ENCODE measurements at regions not wholly inside any gene's neighbourhood (a gene's known extent, or its start where the extent isn't known, plus 50 kb on each side); places are given as distances from the start of the nearest gene placed in this dataset.

- no peak for TF ChIP-seq NRF1 (IDR thresholded peaks at IDR 0.05; ENCODE audit: low read depth, low read length)
- no peak for TF ChIP-seq FOXM1 (IDR thresholded peaks at IDR 0.05; ENCODE audit: low read depth)
- TF ChIP-seq USF2 (IDR thresholded peaks at IDR 0.05; ENCODE audit: borderline replicate concordance, low read depth, low read length), result no peak
- no peak for TF ChIP-seq ZBTB33 (IDR thresholded peaks at IDR 0.05; ENCODE audit: borderline replicate concordance, low read depth)
- TF ChIP-seq POLR2AphosphoS5 (IDR thresholded peaks at IDR 0.05; ENCODE audit: low read depth, low read length), result no peak
- no peak for TF ChIP-seq CTCF (IDR thresholded peaks at IDR 0.05)
- TF ChIP-seq FOXJ3 (CRISPR knock-in tag; IDR thresholded peaks at IDR 0.05), result no peak
- no peak for TF ChIP-seq RXRA (IDR thresholded peaks at IDR 0.05; ENCODE audit: borderline replicate concordance, low read depth)
- TF ChIP-seq RCOR1 (IDR thresholded peaks at IDR 0.05; ENCODE audit: low read length), result no peak
- no peak for TF ChIP-seq RAD21 (IDR thresholded peaks at IDR 0.05; ENCODE audit: low read length)
- no peak for TF ChIP-seq JUND (IDR thresholded peaks at IDR 0.05)
- TF ChIP-seq EZH2phosphoT487 (IDR thresholded peaks at IDR 0.05; ENCODE audit: borderline replicate concordance, low read depth), result no peak
- no peak for TF ChIP-seq FOSL2 (IDR thresholded peaks at IDR 0.05; ENCODE audit: borderline replicate concordance, low read depth)
- no peak for TF ChIP-seq GABPA (IDR thresholded peaks at IDR 0.05; ENCODE audit: low read depth)
These were observed 146.5 kb upstream of the CDH6 start for GRCh38 chr5:31047007-31047406.

Measured in SK-N-SH (cell line).